Epithelial cell of prostate (primary cell): ENCODE measurements at regions not wholly inside any gene's neighbourhood (a gene's known extent, or its start where the extent isn't known, plus 50 kb on each side); places are given as distances from the start of the nearest gene placed in this dataset.
"Not testable (repeated sequence)": the region's sequence is repeated elsewhere in the genome, so short reads cannot be mapped to it uniquely, and the experiment has no call there.

Experiments used
- DNase-seq: peaks from one replicate; pipeline ENCODE4 v3.0.0-alpha.2; 2011; ENCODE audit warnings: low read depth, low spot score
- H3K27ac ChIP-seq: fragments of 450-650 bp; 2 replicates; pipeline ENCODE4 v1.5.1; 2017; ENCODE audit warnings: mild to moderate bottlenecking

GRCh38 chr3:173342679-173343078, 54.9 kb upstream of the NLGN1 start:
- no peak overlapping the region for H3K27ac ChIP-seq
- DNase-seq: no peak

GRCh38 chr3:173340626-173341025, 56.9 kb upstream of the NLGN1 start:
- no peak for DNase-seq
- no peak overlapping the region for H3K27ac ChIP-seq

- no peak for DNase-seq
- H3K27ac ChIP-seq: no peak overlapping the region
These were observed 61.3 kb upstream of the NLGN1 start for GRCh38 chr3:173336261-173336660.

GRCh38 chr3:173306110-173306509, 91.4 kb upstream of the NLGN1 start:
- no peak overlapping the region for H3K27ac ChIP-seq
- no peak for DNase-seq

GRCh38 chr3:173304182-173304800, 93.3 kb upstream of the NLGN1 start:
- H3K27ac ChIP-seq: no peak overlapping the region
- DNase-seq: no peak

- H3K27ac ChIP-seq: no peak overlapping the region
- no peak for DNase-seq
These were observed 95.9 kb upstream of the NLGN1 start for GRCh38 chr3:173301647-173302046.

GRCh38 chr3:173289072-173289471, 108.5 kb upstream of the NLGN1 start:
- no peak overlapping the region for H3K27ac ChIP-seq
- no peak for DNase-seq

- no peak for DNase-seq
- H3K27ac ChIP-seq: no peak overlapping the region
These were observed 110.2 kb upstream of the NLGN1 start for GRCh38 chr3:173287361-173287760.

GRCh38 chr3:173286507-173286906, 111.0 kb upstream of the NLGN1 start:
- DNase-seq, H3K27ac ChIP-seq: not testable (repeated sequence)

GRCh38 chr3:173284301-173284700, 113.2 kb upstream of the NLGN1 start:
- no peak overlapping the region for H3K27ac ChIP-seq
- DNase-seq: no peak

- no peak for DNase-seq
- H3K27ac ChIP-seq: no peak overlapping the region
These were observed 121.8 kb upstream of the NLGN1 start for GRCh38 chr3:173275740-173276139.

GRCh38 chr3:173273838-173274237, 123.7 kb upstream of the NLGN1 start:
- DNase-seq: no peak
- no peak overlapping the region for H3K27ac ChIP-seq

- DNase-seq: no peak
- H3K27ac ChIP-seq: no peak overlapping the region
These were observed 127.7 kb upstream of the SPATA16 start for GRCh38 chr3:173268781-173269180.

- no peak overlapping the region for H3K27ac ChIP-seq
- no peak for DNase-seq
These were observed 126.7 kb upstream of the SPATA16 start for GRCh38 chr3:173267716-173268115.

- DNase-seq: no peak
- no peak overlapping the region for H3K27ac ChIP-seq
These were observed 125.4 kb upstream of the SPATA16 start for GRCh38 chr3:173266441-173266840.

GRCh38 chr3:173258697-173259096, 117.7 kb upstream of the SPATA16 start:
- no peak for DNase-seq
- no peak overlapping the region for H3K27ac ChIP-seq

- H3K27ac ChIP-seq: no peak overlapping the region
- no peak for DNase-seq
These were observed 116.8 kb upstream of the SPATA16 start for GRCh38 chr3:173257797-173258196.

GRCh38 chr3:173255555-173255954, 114.5 kb upstream of the SPATA16 start:
- no peak overlapping the region for H3K27ac ChIP-seq
- DNase-seq: no peak

GRCh38 chr3:173253471-173253870, 112.4 kb upstream of the SPATA16 start:
- no peak for DNase-seq
- no peak overlapping the region for H3K27ac ChIP-seq

- DNase-seq: no peak
- no peak overlapping the region for H3K27ac ChIP-seq
These were observed 108.4 kb upstream of the SPATA16 start for GRCh38 chr3:173249457-173249856.

GRCh38 chr3:173241727-173242126, 100.7 kb upstream of the SPATA16 start:
- H3K27ac ChIP-seq: no peak overlapping the region
- DNase-seq: no peak

- no peak overlapping the region for H3K27ac ChIP-seq
- DNase-seq: no peak
These were observed 97.1 kb upstream of the SPATA16 start for GRCh38 chr3:173238091-173238490.

GRCh38 chr3:173225351-173225750, 84.3 kb upstream of the SPATA16 start:
- DNase-seq: no peak
- H3K27ac ChIP-seq: no peak overlapping the region
